Peyer's patch (tissue), 4 donors: ENCODE measurements at regions not wholly inside any gene's neighbourhood (a gene's known extent, or its start where the extent isn't known, plus 50 kb on each side); places are given as distances from the start of the nearest gene placed in this dataset.

ENCODE experiments used
- DNase-seq, 3 donors: peaks; one replicate each; pipeline ENCODE4 v3.0.0-alpha.2; 2017 to 2019
- H3K27ac ChIP-seq, 4 donors: fragments of 200-600 bp; sonication (generic); one replicate each; pipeline ENCODE4 v1.5.1; 2016 to 2019
- H3K27me3 ChIP-seq, 2 donors: fragments of 200-600 bp; sonication (generic); one replicate each; pipeline ENCODE4 v1.5.1; 2019
- H3K36me3 ChIP-seq, 3 donors: fragments of 200-600 bp; sonication (generic); one replicate each; pipeline ENCODE4 v1.5.1; 2016 to 2019
- H3K4me1 ChIP-seq, 4 donors: fragments of 200-600 bp; sonication (generic); one replicate each; pipeline ENCODE4 v1.5.1; 2016 to 2019
- H3K4me3 ChIP-seq, 4 donors: fragments of 200-600 bp; sonication (generic); 1 replicate in 3 of 4; 2 replicates in 1 of 4; pipeline ENCODE4 v1.5.1; 2016 to 2019; ENCODE audit warnings: mild to moderate bottlenecking in 1 of 4
- H3K9me3 ChIP-seq, 4 donors: fragments of 200-600 bp; sonication (generic); one replicate each; pipeline ENCODE4 v1.5.1; 2016 to 2019; ENCODE audit warnings: mild to moderate bottlenecking in 1 of 4
- CTCF ChIP-seq, 6 experiments: fragments of 450-650 bp in 4 of 6; fragments of 200-600 bp in 2 of 6; sonication (generic) in 1 of 6; IDR thresholded peaks; one replicate each; pipeline ENCODE4 v1.5.1; 2017 to 2019; ENCODE audit warnings: antibody characterized with exemption in 6 of 6, mild to moderate bottlenecking in 3 of 6, moderate library complexity in 1 of 6
- POLR2A ChIP-seq, 2 donors: fragments of 450-650 bp; IDR thresholded peaks; one replicate each; pipeline ENCODE4 v1.5.1; 2017; ENCODE audit warnings: antibody characterized with exemption in 2 of 2, mild to moderate bottlenecking in 2 of 2, moderate library complexity in 2 of 2
- small RNA-seq, 2 donors: library from RNA; depleted of rRNA; stranded (forward); fragments of <200 nt; gene quantifications; one replicate each; pipeline ENCODE3, GENCODE V24; 2016

GRCh38 chr3:168157099-168157700 lies 61.5 kb upstream of the GOLIM4 start:
- Histone ChIP-seq H3K27ac (no peak overlapping the region), H3K36me3 (no peaks in the 10 kb centered on the region), H3K4me1 (no peaks in the 10 kb centered on the region), H3K4me3 (no peak overlapping the region), H3K9me3 (peaks cover 0 to 9% (median 2%) of the 10 kb centered on the region in 4 donors), H3K27me3 (no peaks in the 10 kb centered on the region)
- no peak for DNase-seq
- TF ChIP-seq CTCF (IDR thresholded peaks at IDR 0.05) = no peak
- no peak for TF ChIP-seq POLR2A (IDR thresholded peaks at IDR 0.05)

GRCh38 chr3:168156479-168156878 lies 60.8 kb upstream of the GOLIM4 start:
- Histone ChIP-seq H3K4me3 (no peak overlapping the region), H3K27ac (no peak overlapping the region), H3K4me1 (no peaks in the 10 kb centered on the region), H3K9me3 (peaks cover 0 to 11% (median 2%) of the 10 kb centered on the region in 4 donors), H3K27me3 (no peaks in the 10 kb centered on the region), H3K36me3 (no peaks in the 10 kb centered on the region)
- no peak for DNase-seq
- TF ChIP-seq POLR2A (IDR thresholded peaks at IDR 0.05) (no peak), CTCF (IDR thresholded peaks at IDR 0.05) (no peak)

- Histone ChIP-seq H3K36me3 (no peaks in the 10 kb centered on the region), H3K9me3 (peaks cover 0 to 11% (median 2%) of the 10 kb centered on the region in 4 donors), H3K27ac (no peak overlapping the region), H3K27me3 (no peaks in the 10 kb centered on the region), H3K4me1 (no peaks in the 10 kb centered on the region), H3K4me3 (no peak overlapping the region)
- no peak for TF ChIP-seq CTCF (IDR thresholded peaks at IDR 0.05)
- TF ChIP-seq POLR2A (IDR thresholded peaks at IDR 0.05) = no peak
- DNase-seq = no peak
These were observed 59.6 kb upstream of the GOLIM4 start for GRCh38 chr3:168155303-168155702.

- no peak overlapping the region for H3K27ac ChIP-seq
- H3K4me1 ChIP-seq = no peaks in the 10 kb centered on the region
- H3K9me3 ChIP-seq = peaks cover 0 to 11% (median 2%) of the 10 kb centered on the region in 4 donors
- H3K36me3 ChIP-seq = no peaks in the 10 kb centered on the region
- H3K4me3 ChIP-seq = no peak overlapping the region
- no peak for DNase-seq
- H3K27me3 ChIP-seq = no peaks in the 10 kb centered on the region
- no peak for TF ChIP-seq CTCF (IDR thresholded peaks at IDR 0.05)
- no peak for TF ChIP-seq POLR2A (IDR thresholded peaks at IDR 0.05)
These were observed 58.4 kb upstream of the GOLIM4 start for GRCh38 chr3:168154089-168154488.

GRCh38 chr3:168152149-168152548 lies 56.4 kb upstream of the GOLIM4 start:
- no peak overlapping the region for H3K27ac ChIP-seq
- H3K27me3 ChIP-seq = no peaks in the 10 kb centered on the region
- no peak overlapping the region for H3K4me3 ChIP-seq
- TF ChIP-seq CTCF (IDR thresholded peaks at IDR 0.05) = no peak
- no peak for TF ChIP-seq POLR2A (IDR thresholded peaks at IDR 0.05)
- DNase-seq = no peak
- no peaks in the 10 kb centered on the region for H3K36me3 ChIP-seq
- H3K9me3 ChIP-seq = peaks cover 0 to 11% (median 2%) of the 10 kb centered on the region in 4 donors
- no peaks in the 10 kb centered on the region for H3K4me1 ChIP-seq

Small RNA genes lying in the stretch of these regions (small RNA-seq; reads per million reads assigned to genes)
- gene MIR551B = 0 to 0.06 reads per million in 2 donors
- 0 to 0.06 reads per million in 2 donors for gene RNU2-20P
